ENCODE measurements at regions not wholly inside any gene's neighbourhood (a gene's known extent, or its start where the extent isn't known, plus 50 kb on each side); places are given as distances from the start of the nearest gene placed in this dataset.

GRCh38 chr10:2556883-2557282 is 510.5 kb upstream of the PFKP start:
- TF ChIP-seq CTCF (IDR thresholded peaks at IDR 0.05; ENCODE audit: insufficient read depth, low read length, poor library complexity, severe bottlenecking) (no peak), EZH2phosphoT487 (conservative IDR thresholded peaks at IDR 0.05; ENCODE audit: low read length) (no peak)

Measured in SU-DHL-6 (cell line).